HEK293 (cell line): ENCODE measurements at regions not wholly inside any gene's neighbourhood (a gene's known extent, or its start where the extent isn't known, plus 50 kb on each side); places are given as distances from the start of the nearest gene placed in this dataset.

Experiments
- CTCF ChIA-PET: fragments of 350-600 bp; formaldehyde crosslinking; extraction: SDS; loops from one replicate; lab custom pipeline; 2021; ENCODE audit warnings: antibody characterized with exemption; lab: Yijun Ruan, JAX
- POLR2A ChIA-PET: fragments of 300-600 bp; formaldehyde crosslinking; extraction: SDS; loops from one replicate; lab custom pipeline; 2020; ENCODE audit warnings: antibody characterized with exemption, inconsistent platforms; lab: Yijun Ruan, JAX
- H3K27ac ChIP-seq: fragments of 200-500 bp; sonication (Bioruptor generic); 2 replicates; pipeline ENCODE4 v1.5.1; 2014; ENCODE audit warnings: low read depth, low read length, control low read depth, inconsistent platforms; ENCODE audit errors: extremely low read depth
- H3K36me3 ChIP-seq, 2 experiments: fragments of 200-500 bp in 1 of 2; sonication (Bioruptor generic) in 1 of 2; 1 replicate in 1 of 2; 2 replicates in 1 of 2; pipeline ENCODE4 v1.5.1; 2014 to 2017; ENCODE audit warnings: inconsistent platforms in 2 of 2, low read length in 2 of 2; ENCODE audit not compliant: control insufficient read depth in 2 of 2, insufficient read depth in 1 of 2
- H3K4me1 ChIP-seq: fragments of 200-500 bp; sonication (Bioruptor generic); 2 replicates; pipeline ENCODE4 v1.5.1; 2014; ENCODE audit warnings: mild to moderate bottlenecking, low read length, inconsistent platforms; ENCODE audit not compliant: control insufficient read depth, insufficient read depth
- H3K4me3 ChIP-seq: 2 replicates; pipeline ENCODE4 v1.5.1; 2011; ENCODE audit warnings: low read depth, mild to moderate bottlenecking, control low read depth, low read length, moderate library complexity
- H3K9me3 ChIP-seq: fragments of 200-500 bp; sonication (Bioruptor generic); 2 replicates; pipeline ENCODE4 v1.5.1; 2014; ENCODE audit warnings: low read depth, low read length, inconsistent platforms; ENCODE audit not compliant: control insufficient read depth, insufficient read depth
- ATF2 ChIP-seq: fragments of 450-650 bp; formaldehyde crosslinking; IDR thresholded peaks from 2 replicates; pipeline ENCODE4 v1.5.1; 2016; ENCODE audit warnings: missing biosample characterization, missing genetic modification characterization, low read depth
- GLIS1 ChIP-seq: fragments of 450-650 bp; formaldehyde crosslinking; IDR thresholded peaks from 2 replicates; pipeline ENCODE4 v1.5.1; 2016; ENCODE audit warnings: missing biosample characterization, missing genetic modification characterization
- HOXC10 ChIP-seq: sonication (generic); formaldehyde crosslinking; IDR thresholded peaks from 2 replicates; pipeline ENCODE4 v1.8.1; 2023; ENCODE audit warnings: mild to moderate bottlenecking, missing genetic modification reagents
- MZF1 ChIP-seq: fragments of 450-650 bp; formaldehyde crosslinking; IDR thresholded peaks from 2 replicates; pipeline ENCODE4 v1.5.1; 2017; ENCODE audit warnings: missing biosample characterization, missing genetic modification characterization, borderline replicate concordance
- OVOL3 ChIP-seq: fragments of 450-650 bp; formaldehyde crosslinking; IDR thresholded peaks from 2 replicates; pipeline ENCODE4 v1.5.1; 2016; ENCODE audit warnings: missing biosample characterization, missing genetic modification characterization
- PRDM2 ChIP-seq: fragments of 450-650 bp; formaldehyde crosslinking; IDR thresholded peaks from 2 replicates; pipeline ENCODE4 v1.5.1; 2016; ENCODE audit warnings: missing biosample characterization, missing genetic modification characterization, borderline replicate concordance
- PRDM4 ChIP-seq: fragments of 450-650 bp; formaldehyde crosslinking; IDR thresholded peaks from 2 replicates; pipeline ENCODE4 v1.5.1; 2017; ENCODE audit warnings: missing biosample characterization, missing genetic modification characterization
- REPIN1 ChIP-seq: fragments of 450-650 bp; formaldehyde crosslinking; IDR thresholded peaks from 2 replicates; pipeline ENCODE4 v1.5.1; 2017; ENCODE audit warnings: missing biosample characterization, missing genetic modification characterization, low read depth
- WT1 ChIP-seq: fragments of 450-650 bp; formaldehyde crosslinking; IDR thresholded peaks from 2 replicates; pipeline ENCODE4 v1.5.1; 2016; ENCODE audit warnings: missing biosample characterization, missing genetic modification characterization
- ZIC2 ChIP-seq: fragments of 450-650 bp; formaldehyde crosslinking; IDR thresholded peaks from 2 replicates; pipeline ENCODE4 v1.5.1; 2016; ENCODE audit warnings: missing biosample characterization, missing genetic modification characterization
- ZNF112 ChIP-seq: fragments of 450-650 bp; formaldehyde crosslinking; IDR thresholded peaks from 2 replicates; pipeline ENCODE4 v1.5.0; 2017; ENCODE audit warnings: missing biosample characterization, missing genetic modification characterization
- ZNF138 ChIP-seq: fragments of 450-650 bp; formaldehyde crosslinking; IDR thresholded peaks from 2 replicates; pipeline ENCODE4 v1.5.1; 2016; ENCODE audit warnings: missing biosample characterization, missing genetic modification characterization, borderline replicate concordance
- ZNF2 ChIP-seq: fragments of 450-650 bp; formaldehyde crosslinking; IDR thresholded peaks from 2 replicates; pipeline ENCODE4 v1.5.1; 2016; ENCODE audit warnings: missing biosample characterization, missing genetic modification characterization
- ZNF324 ChIP-seq: fragments of 450-650 bp; formaldehyde crosslinking; IDR thresholded peaks from 2 replicates; pipeline ENCODE4 v1.5.1; 2016; ENCODE audit warnings: missing biosample characterization, missing genetic modification characterization
- ZNF335 ChIP-seq: fragments of 450-650 bp; formaldehyde crosslinking; conservative IDR thresholded peaks from 2 replicates; pipeline ENCODE4 v1.5.1; 2016; ENCODE audit warnings: missing biosample characterization, missing genetic modification characterization
- ZNF341 ChIP-seq: fragments of 450-650 bp; formaldehyde crosslinking; IDR thresholded peaks from 2 replicates; pipeline ENCODE4; 2016; ENCODE audit warnings: low read depth, missing biosample characterization, missing genetic modification characterization
- ZNF350 ChIP-seq: fragments of 450-650 bp; formaldehyde crosslinking; IDR thresholded peaks from 2 replicates; pipeline ENCODE4 v1.5.0; 2017; ENCODE audit warnings: missing biosample characterization, mild to moderate bottlenecking, missing genetic modification characterization
- ZNF366 ChIP-seq: fragments of 450-650 bp; formaldehyde crosslinking; conservative IDR thresholded peaks from 2 replicates; pipeline ENCODE4 v1.5.1; 2016; ENCODE audit warnings: missing biosample characterization, missing genetic modification characterization
- ZNF48 ChIP-seq: fragments of 450-650 bp; formaldehyde crosslinking; IDR thresholded peaks from 2 replicates; pipeline ENCODE4 v1.5.1; 2016; ENCODE audit warnings: missing biosample characterization, missing genetic modification characterization
- ZNF530 ChIP-seq: fragments of 450-650 bp; formaldehyde crosslinking; IDR thresholded peaks from 2 replicates; pipeline ENCODE4 v1.5.1; 2016; ENCODE audit warnings: low read depth, missing biosample characterization, missing genetic modification characterization
- ZNF585B ChIP-seq: fragments of 450-650 bp; formaldehyde crosslinking; IDR thresholded peaks from 2 replicates; pipeline ENCODE4 v1.5.1; 2016; ENCODE audit warnings: missing biosample characterization, missing genetic modification characterization
- ZNF621 ChIP-seq: fragments of 450-650 bp; formaldehyde crosslinking; IDR thresholded peaks from 2 replicates; pipeline ENCODE4 v1.5.1; 2017; ENCODE audit warnings: missing biosample characterization, missing genetic modification characterization
- ZNF654 ChIP-seq: fragments of 450-650 bp; formaldehyde crosslinking; IDR thresholded peaks from 2 replicates; pipeline ENCODE4 v1.5.1; 2016; ENCODE audit warnings: low read depth, missing biosample characterization, missing genetic modification characterization
- ZNF837 ChIP-seq: fragments of 450-650 bp; formaldehyde crosslinking; IDR thresholded peaks from 2 replicates; pipeline ENCODE4 v1.5.1; 2016; ENCODE audit warnings: missing biosample characterization, missing genetic modification characterization
- ZSCAN4 ChIP-seq: fragments of 450-650 bp; formaldehyde crosslinking; IDR thresholded peaks from 2 replicates; pipeline ENCODE4 v1.5.1; 2017; ENCODE audit warnings: missing biosample characterization, missing genetic modification characterization

- CTCF ChIA-PET = interaction anchor here (1.5 kb wide), 1 partner anchor 477 kb away, joined by 5 read pairs; no protein-coding TSS in a partner anchor
- no peaks in the 10 kb centered on the region for H3K9me3 ChIP-seq
- no peaks in the 10 kb centered on the region; the same call in 1 of the 2 replicates for H3K4me1 ChIP-seq
- H3K36me3 ChIP-seq = no peaks in the 10 kb centered on the region
- no peak overlapping the region for H3K4me3 ChIP-seq
- TF ChIP-seq PRDM4 (tag by site-specific recombination) = no peak
- no peak for TF ChIP-seq MZF1 (tag by site-specific recombination)
- TF ChIP-seq, all 188 proteins: peak for 0
- POLR2A ChIA-PET = interaction anchor here (0.7 kb wide), 1 partner anchor 35 kb away, joined by 4 read pairs; no protein-coding TSS in a partner anchor
- no peak overlapping the region for H3K27ac ChIP-seq
Observed at GRCh38 chr3:124082343-124082742, 90.4 kb upstream of the ROPN1 start.

- POLR2A ChIA-PET = no interaction called here
Observed at GRCh38 chr3:124084022-124084881, 92.3 kb upstream of the ROPN1 start.

GRCh38 chr3:124088801-124089200 is 96.9 kb upstream of the ROPN1 start:
- Histone ChIP-seq H3K4me3 (no peak overlapping the region), H3K4me1 (no peaks in the 10 kb centered on the region), H3K36me3 (no peaks in the 10 kb centered on the region), H3K9me3 (no peaks in the 10 kb centered on the region), H3K27ac (no peak overlapping the region)
- ChIA-PET CTCF (interaction anchor here (0.6 to 1.5 kb wide), 6 partner anchors 9 to 378 kb away, joined by 3 to 8 read pairs (median 3); partner anchors contain the start of gene KALRN), POLR2A (no interaction called here)
- TF ChIP-seq HOXC10 (CRISPR knock-in tag) (no peak), ZNF138 (tag by site-specific recombination) (no peak), ZNF112 (tag by site-specific recombination) (no peak), ZNF2 (tag by site-specific recombination) (no peak), ZNF530 (no peak), PRDM2 (no peak), ZNF335 (no peak), ZSCAN4 (tag by site-specific recombination) (no peak), ZNF366 (tag by site-specific recombination) (no peak)

More at GRCh38 chr3:124084022-124084881, 92.3 kb upstream of the ROPN1 start:
- no peak overlapping the region for H3K27ac ChIP-seq
- no peak overlapping the region for H3K4me3 ChIP-seq
- no peaks in the 10 kb centered on the region for H3K36me3 ChIP-seq
- H3K4me1 ChIP-seq = no peaks in the 10 kb centered on the region
- no peaks in the 10 kb centered on the region for H3K9me3 ChIP-seq
- CTCF ChIA-PET = interaction anchor here (0.5 to 1.3 kb wide), 6 partner anchors 68 to 384 kb away, joined by 3 to 7 read pairs (median 4); no protein-coding TSS in a partner anchor
- TF ChIP-seq OVOL3 (no peak), ZIC2 (tag by site-specific recombination) (no peak), ZNF837 (no peak), ZNF341 (tag by site-specific recombination) (no peak), ZNF621 (tag by site-specific recombination) (no peak), ZNF48 (no peak), ZNF324 (tag by site-specific recombination) (no peak), ZNF350 (tag by site-specific recombination) (no peak), ZNF654 (no peak), ATF2 (no peak), REPIN1 (no peak), MZF1 (tag by site-specific recombination) (no peak), ZNF335 (no peak), GLIS1 (tag by site-specific recombination) (no peak), ZNF585B (no peak), WT1 (tag by site-specific recombination) (no peak)
